Neuronal stem cell (in vitro differentiated cells): ENCODE measurements at regions not wholly inside any gene's neighbourhood (a gene's known extent, or its start where the extent isn't known, plus 50 kb on each side); places are given as distances from the start of the nearest gene placed in this dataset.

Experiments used
- DNase-seq: peaks from one replicate; pipeline ENCODE4 v3.0.0-alpha.2; 2013; ENCODE audit warnings: low spot score
- H2AFZ ChIP-seq: one replicate; pipeline ENCODE4 v1.6.1; 2013; ENCODE audit warnings: mild to moderate bottlenecking, low read length, inconsistent platforms
- H2AK5ac ChIP-seq: 2 replicates; pipeline ENCODE4 v1.6.1; 2013; ENCODE audit warnings: low read depth, mild to moderate bottlenecking, inconsistent platforms, low read length, moderate library complexity, mixed read lengths
- H2BK120ac ChIP-seq: 2 replicates; pipeline ENCODE4 v1.6.1; 2013; ENCODE audit warnings: low read depth, mild to moderate bottlenecking, inconsistent platforms, low read length, moderate library complexity, mixed read lengths
- H2BK12ac ChIP-seq: one replicate; pipeline ENCODE4 v1.6.1; 2013; ENCODE audit warnings: low read length, inconsistent platforms
- H2BK15ac ChIP-seq: 2 replicates; pipeline ENCODE4 v1.6.1; 2013; ENCODE audit warnings: mild to moderate bottlenecking, low read length, inconsistent platforms, mixed read lengths
- H2BK5ac ChIP-seq: one replicate; pipeline ENCODE4 v1.6.1; 2013; ENCODE audit warnings: inconsistent platforms, mild to moderate bottlenecking, low read length, moderate library complexity
- H3K14ac ChIP-seq: one replicate; pipeline ENCODE4 v1.6.1; 2013; ENCODE audit warnings: low read length, inconsistent platforms
- H3K18ac ChIP-seq: 2 replicates; pipeline ENCODE4 v1.6.1; 2013; ENCODE audit warnings: low read length, inconsistent platforms
- H3K23ac ChIP-seq: 2 replicates; pipeline ENCODE4 v1.6.1; 2013; ENCODE audit warnings: low read depth, mild to moderate bottlenecking, mixed read lengths, low read length, inconsistent platforms; ENCODE audit not compliant: poor library complexity
- H3K27ac ChIP-seq: replicated peaks from 3 replicates; pipeline ENCODE4 v1.5.1; 2013; ENCODE audit warnings: low read length, inconsistent platforms
- H3K27me3 ChIP-seq, 3 experiments: 2 replicates each; pipeline ENCODE4 v1.6.1; 2013; ENCODE audit warnings: low read length in 3 of 3, mild to moderate bottlenecking in 2 of 3, inconsistent platforms in 1 of 3, low read depth in 1 of 3, mixed read lengths in 1 of 3, moderate library complexity in 1 of 3; ENCODE audit not compliant: control insufficient read depth in 3 of 3, insufficient read depth in 3 of 3
- H3K36me3 ChIP-seq, 2 donors: replicated peaks in 1 of 2; 2 replicates each; pipeline ENCODE4 v1.6.1; 2013; ENCODE audit warnings: low read length in 2 of 2; ENCODE audit not compliant: control insufficient read depth in 2 of 2, insufficient read depth in 2 of 2
- H3K4ac ChIP-seq: 2 replicates; pipeline ENCODE4 v1.6.1; 2013; ENCODE audit warnings: inconsistent platforms, mild to moderate bottlenecking, low read length, moderate library complexity
- H3K4me1 ChIP-seq, 2 donors: 1 replicate in 1 of 2; 2 replicates in 1 of 2; pipeline ENCODE4 v1.6.1; 2013; ENCODE audit warnings: low read length in 2 of 2, low read depth in 1 of 2; ENCODE audit not compliant: control insufficient read depth in 2 of 2, insufficient read depth in 1 of 2
- H3K4me2 ChIP-seq: one replicate; pipeline ENCODE4 v1.6.1; 2013; ENCODE audit warnings: mild to moderate bottlenecking, low read length, inconsistent platforms; ENCODE audit not compliant: insufficient read depth, poor library complexity, severe bottlenecking
- H3K4me3 ChIP-seq, 2 donors: 2 replicates each; pipeline ENCODE4 v1.5.1; 2013; ENCODE audit warnings: low read length in 2 of 2, mild to moderate bottlenecking in 2 of 2, inconsistent platforms in 1 of 2, moderate library complexity in 1 of 2
- H3K79me1 ChIP-seq: one replicate; pipeline ENCODE4 v1.6.1; 2013; ENCODE audit warnings: low read depth, mild to moderate bottlenecking, inconsistent platforms, low read length, moderate library complexity
- H3K9ac ChIP-seq: one replicate; pipeline ENCODE4 v1.6.1; 2013; ENCODE audit warnings: mild to moderate bottlenecking, low read depth, low read length, inconsistent platforms; ENCODE audit not compliant: poor library complexity
- H3K9me3 ChIP-seq, 2 donors: replicated peaks in 1 of 2; 2 replicates each; pipeline versions ENCODE3 to v1.6.1; 2013; ENCODE audit warnings: low read length in 2 of 2, mild to moderate bottlenecking in 2 of 2, inconsistent platforms in 1 of 2, low read depth in 1 of 2, mixed read lengths in 1 of 2, moderate library complexity in 1 of 2; ENCODE audit not compliant: control insufficient read depth in 2 of 2, insufficient read depth in 1 of 2
- H4K8ac ChIP-seq: one replicate; pipeline ENCODE4 v1.6.1; 2013; ENCODE audit warnings: low read depth, mild to moderate bottlenecking, inconsistent platforms, low read length, moderate library complexity
- H4K91ac ChIP-seq: one replicate; pipeline ENCODE4 v1.6.1; 2013; ENCODE audit warnings: low read length, low read depth, mild to moderate bottlenecking, inconsistent platforms; ENCODE audit not compliant: poor library complexity
- WGBS, 2 donors: extraction: QIAGEN DNeasy Blood & Tissue Kit; methylation state at CpG; one replicate each; pipeline ENCODE4 v1.1.7; 2013; ENCODE audit warnings: missing lambda C conversion rate in 2 of 2, mixed read lengths in 1 of 2; ENCODE audit not compliant: insufficient read length in 2 of 2, insufficient replicate concordance in 1 of 2; ENCODE audit errors: extremely low coverage in 2 of 2; 5-methylcytosine and 5-hydroxymethylcytosine counted together

DNA sequence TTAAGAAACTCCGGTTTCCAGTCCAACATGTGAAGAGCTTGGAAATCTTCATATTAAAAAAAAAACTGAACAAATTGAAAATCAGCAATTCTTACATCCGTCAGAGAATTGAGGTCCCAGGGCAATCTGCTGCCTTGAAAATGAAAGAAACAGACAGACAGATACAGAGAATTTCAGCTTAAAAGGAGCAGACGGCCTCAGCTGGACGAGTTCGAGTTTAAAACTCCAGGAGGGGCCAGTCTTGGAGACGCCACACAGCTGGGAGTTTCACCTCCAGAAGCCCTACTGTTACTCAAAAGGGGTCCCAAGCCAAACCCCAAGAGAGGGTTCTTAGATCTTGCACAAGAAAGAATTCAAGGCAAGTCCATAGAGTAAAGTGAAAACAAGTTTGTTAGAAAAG is 226.5 kb upstream of the ARL4C start:
- Histone ChIP-seq H3K4me1 (peaks cover 7 to 15% of the 10 kb centered on the region in 2 donors), H3K4me3 (no peak overlapping the region), H3K4me2 (no peak overlapping the region), H2BK15ac (no peak overlapping the region), H2AFZ (peak overlapping the region; percentile 49), H3K9ac (no peak overlapping the region), H4K91ac (no peak overlapping the region), H3K23ac (no peak overlapping the region), H3K79me1 (no peaks in the 10 kb centered on the region), H3K4ac (no peak overlapping the region), H2BK12ac (no peak overlapping the region), H3K36me3 (no peaks in the 10 kb centered on the region), H3K27me3 (no peaks in the 10 kb centered on the region), H3K9me3 (no peaks in the 10 kb centered on the region), H3K27ac (no peak overlapping the region), H4K8ac (no peak overlapping the region), H2BK120ac (no peak overlapping the region), H3K18ac (no peak overlapping the region), H3K14ac (no peak overlapping the region), H2AK5ac (no peak overlapping the region), H2BK5ac (no peak overlapping the region)
- no CpG with 5 or more reads among the region's 6 CpGs for WGBS, 2 donors
- DNase-seq = no peak

DNA sequence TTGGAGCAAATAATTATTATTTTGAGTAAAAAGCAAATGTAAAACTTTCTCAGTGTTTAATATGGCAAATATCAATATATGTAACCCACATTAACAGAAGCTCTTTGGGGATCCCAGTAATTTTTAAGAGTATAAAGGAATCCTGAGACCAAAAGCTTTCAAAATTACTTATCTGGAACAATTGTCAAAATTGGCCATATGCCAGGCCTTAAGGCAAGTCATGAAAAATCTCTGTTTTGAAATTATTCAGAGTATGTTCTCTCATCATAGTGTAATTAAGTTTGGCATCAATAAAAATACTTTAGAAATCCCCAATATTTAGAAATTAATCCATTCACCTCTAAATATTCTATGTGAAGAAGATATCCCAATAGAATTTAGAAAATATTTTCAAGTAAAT is 225.3 kb upstream of the ARL4C start:
- Histone ChIP-seq H3K4me3 (no peak overlapping the region), H2AK5ac (no peak overlapping the region), H2BK120ac (no peak overlapping the region), H3K14ac (no peak overlapping the region), H3K4ac (no peak overlapping the region), H3K27me3 (no peaks in the 10 kb centered on the region), H3K18ac (no peak overlapping the region), H3K9me3 (no peaks in the 10 kb centered on the region), H3K4me2 (no peak overlapping the region), H2BK15ac (no peak overlapping the region), H4K91ac (no peak overlapping the region), H3K9ac (no peak overlapping the region), H2BK5ac (no peak overlapping the region), H3K36me3 (no peaks in the 10 kb centered on the region), H2BK12ac (no peak overlapping the region), H3K79me1 (no peaks in the 10 kb centered on the region), H3K27ac (no peak overlapping the region), H3K4me1 (peaks cover 7 to 15% of the 10 kb centered on the region in 2 donors), H2AFZ (no peak overlapping the region), H4K8ac (no peak overlapping the region), H3K23ac (no peak overlapping the region)
- DNase-seq = no peak

DNA sequence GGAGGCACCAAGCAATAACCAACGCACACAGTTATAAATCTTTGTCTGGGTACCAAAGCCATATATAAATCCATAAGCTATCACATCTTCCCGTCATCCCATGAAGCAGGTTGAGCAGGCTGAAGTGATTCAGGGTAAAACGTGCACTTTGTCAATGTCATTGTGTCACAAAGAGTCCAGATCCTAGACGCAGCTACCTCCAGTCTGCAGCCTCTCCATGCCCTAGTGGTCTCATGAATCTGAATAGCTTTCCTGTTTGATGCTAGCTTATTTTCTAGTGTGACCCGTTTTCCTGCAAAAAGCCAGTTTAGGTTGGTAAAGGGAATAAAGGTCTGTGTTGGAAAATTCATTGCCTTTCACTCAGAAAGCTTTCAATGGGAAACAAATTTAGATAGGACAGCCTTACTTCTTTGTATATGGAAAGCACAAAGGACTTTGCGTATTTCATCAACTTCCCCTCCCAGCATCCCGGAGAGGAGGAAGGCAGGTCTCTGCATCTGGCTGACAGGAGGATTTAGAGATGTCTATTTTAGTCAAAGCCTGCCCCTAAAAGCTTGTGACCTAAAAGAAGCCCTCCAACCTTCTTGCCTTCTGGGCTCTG is 222.3 kb upstream of the ARL4C start:
- Histone ChIP-seq H3K23ac (no peak overlapping the region), H2BK120ac (no peak overlapping the region), H3K27ac (no peak overlapping the region), H2AK5ac (no peak overlapping the region), H3K36me3 (no peaks in the 10 kb centered on the region), H2BK5ac (no peak overlapping the region), H3K27me3 (no peaks in the 10 kb centered on the region), H2BK15ac (no peak overlapping the region), H3K4me2 (no peak overlapping the region), H3K14ac (no peak overlapping the region), H2BK12ac (no peak overlapping the region), H4K91ac (no peak overlapping the region), H3K9ac (no peak overlapping the region), H3K9me3 (peaks cover 0 to 2% of the 10 kb centered on the region in 2 donors), H3K4ac (no peak overlapping the region), H3K18ac (no peak overlapping the region), H3K4me1 (peaks cover 7 to 13% of the 10 kb centered on the region in 2 donors), H2AFZ (peak overlapping the region; percentile 85), H3K79me1 (no peaks in the 10 kb centered on the region), H4K8ac (no peak overlapping the region), H3K4me3 (no peak overlapping the region)
- no CpG with 5 or more reads among the region's 7 CpGs for WGBS, 2 donors
- DNase-seq = no peak

DNA sequence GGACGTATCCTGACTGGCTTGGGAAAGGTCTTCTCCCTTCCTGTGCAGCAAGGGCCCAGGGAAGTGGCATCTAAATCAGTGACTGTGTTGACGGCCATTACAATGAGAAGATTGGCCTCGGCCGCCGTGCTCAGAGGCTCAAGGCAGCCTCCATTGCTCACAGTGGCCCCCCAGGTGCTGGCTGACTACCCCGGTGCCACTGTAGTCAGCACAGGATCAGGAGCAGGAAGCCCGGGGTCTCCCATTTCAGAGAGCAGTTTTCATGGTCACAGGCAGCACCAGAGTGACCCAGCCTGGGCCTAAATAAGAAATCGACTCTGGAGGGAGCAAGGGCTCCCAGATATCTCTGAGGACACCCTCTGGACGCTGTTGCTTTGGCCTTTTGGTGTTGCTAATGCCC is 219.4 kb upstream of the ARL4C start:
- H2AFZ ChIP-seq = peak overlapping the region; percentile 7
- no peak overlapping the region for H3K4me3 ChIP-seq
- no peaks in the 10 kb centered on the region for H3K79me1 ChIP-seq
- peak overlapping the region; percentile 35 for H2BK15ac ChIP-seq
- no peak overlapping the region for H2AK5ac ChIP-seq
- peaks cover 5 to 12% of the 10 kb centered on the region in 2 donors for H3K4me1 ChIP-seq
- no CpG with 5 or more reads among the region's 9 CpGs for WGBS, 2 donors
- peaks cover 0 to 2% of the 10 kb centered on the region in 2 donors for H3K9me3 ChIP-seq
- H3K9ac ChIP-seq = no peak overlapping the region
- H4K8ac ChIP-seq = no peak overlapping the region
- H3K4ac ChIP-seq = no peak overlapping the region
- no peaks in the 10 kb centered on the region for H3K36me3 ChIP-seq
- no peak overlapping the region for H2BK12ac ChIP-seq
- DNase-seq = no peak
- no peak overlapping the region for H2BK5ac ChIP-seq
- no peak overlapping the region for H3K23ac ChIP-seq
- no peak overlapping the region for H3K27ac ChIP-seq
- no peak overlapping the region for H3K14ac ChIP-seq
- H3K4me2 ChIP-seq = no peak overlapping the region
- H3K18ac ChIP-seq = no peak overlapping the region
- no peak overlapping the region for H2BK120ac ChIP-seq
- no peaks in the 10 kb centered on the region for H3K27me3 ChIP-seq
- H4K91ac ChIP-seq = no peak overlapping the region
